Astrocyte (in vitro differentiated cells and primary cell): ENCODE measurements at regions not wholly inside any gene's neighbourhood (a gene's known extent, or its start where the extent isn't known, plus 50 kb on each side); places are given as distances from the start of the nearest gene placed in this dataset.

Source experiments
- DNase-seq: peaks from one replicate; pipeline ENCODE4 v3.0.0-alpha.2; 2010; ENCODE audit warnings: low read depth
- FAIRE-seq: peaks from 2 replicates; lab custom pipeline; 2011; peaks lifted over from hg19 to GRCh38; lab: Jason Lieb, UNC
- H2AFZ ChIP-seq: 2 replicates; pipeline ENCODE4 v1.6.0; 2012; ENCODE audit warnings: low read depth, low read length, inconsistent platforms
- H3K27ac ChIP-seq: 2 replicates; pipeline ENCODE4 v1.5.1; 2011; ENCODE audit warnings: low read depth, low read length, inconsistent platforms
- H3K27me3 ChIP-seq: 2 replicates; pipeline ENCODE4 v1.6.0; 2011; ENCODE audit warnings: low read length, inconsistent platforms; ENCODE audit not compliant: insufficient read depth
- H3K36me3 ChIP-seq: 2 replicates; pipeline ENCODE4 v1.5.1; 2011; ENCODE audit warnings: low read length, inconsistent platforms; ENCODE audit not compliant: insufficient read depth
- H3K4me1 ChIP-seq: 2 replicates; pipeline ENCODE4 v1.5.1; 2011; ENCODE audit warnings: low read length, inconsistent platforms; ENCODE audit not compliant: insufficient read depth
- H3K4me2 ChIP-seq: 2 replicates; pipeline ENCODE4 v1.6.0; 2012; ENCODE audit warnings: low read length, inconsistent platforms
- H3K4me3 ChIP-seq: 2 replicates; pipeline ENCODE4 v1.5.1; 2011; ENCODE audit warnings: low read depth, mild to moderate bottlenecking, low read length, inconsistent platforms; ENCODE audit not compliant: insufficient read depth
- H3K79me2 ChIP-seq: 2 replicates; pipeline ENCODE4 v1.6.0; 2012; ENCODE audit warnings: mild to moderate bottlenecking, low read length, inconsistent platforms; ENCODE audit not compliant: insufficient read depth
- H3K9ac ChIP-seq: 2 replicates; pipeline ENCODE4 v1.6.0; 2012; ENCODE audit warnings: mild to moderate bottlenecking, low read length, inconsistent platforms
- H3K9me3 ChIP-seq: 2 replicates; pipeline ENCODE4 v1.5.1; 2012; ENCODE audit warnings: low read depth, mild to moderate bottlenecking, low read length, inconsistent platforms; ENCODE audit not compliant: insufficient read depth
- H4K20me1 ChIP-seq: 2 replicates; pipeline ENCODE4 v1.6.0; 2012; ENCODE audit warnings: low read length, inconsistent platforms; ENCODE audit not compliant: insufficient read depth
- H3K27ac Mint-ChIP-seq: one replicate; pipeline ENCODE4 v1.8.0; 2021; ENCODE audit warnings: mild to moderate bottlenecking, mixed read lengths; ENCODE audit not compliant: unreplicated experiment
- H3K27me3 Mint-ChIP-seq: one replicate; pipeline ENCODE4 v1.8.0; 2021; ENCODE audit warnings: low read depth, mixed read lengths; ENCODE audit not compliant: unreplicated experiment
- H3K36me3 Mint-ChIP-seq: one replicate; pipeline ENCODE4 v1.8.0; 2021; ENCODE audit warnings: low read depth, mixed read lengths; ENCODE audit not compliant: unreplicated experiment
- H3K4me1 Mint-ChIP-seq: one replicate; pipeline ENCODE4 v1.8.0; 2021; ENCODE audit warnings: low read depth, mixed read lengths; ENCODE audit not compliant: unreplicated experiment
- H3K4me3 Mint-ChIP-seq: one replicate; pipeline ENCODE4 v1.8.0; 2021; ENCODE audit warnings: mild to moderate bottlenecking, moderate library complexity, mixed read lengths; ENCODE audit not compliant: unreplicated experiment
- H3K9me3 Mint-ChIP-seq: one replicate; pipeline ENCODE4 v1.8.0; 2021; ENCODE audit warnings: mild to moderate bottlenecking, mixed read lengths; ENCODE audit not compliant: unreplicated experiment
- CTCF ChIP-seq: IDR thresholded peaks from 2 replicates; pipeline ENCODE4 v1.5.1; 2011; ENCODE audit warnings: low read depth, mild to moderate bottlenecking, inconsistent platforms, low read length, moderate library complexity; ENCODE audit not compliant: insufficient read depth
- EZH2 ChIP-seq: IDR thresholded peaks from 2 replicates; pipeline ENCODE4 v1.6.1; 2012; ENCODE audit warnings: mild to moderate bottlenecking, low read length, inconsistent platforms; ENCODE audit not compliant: insufficient read depth

GRCh38 chr13:44035400-44035799 is 155.7 kb downstream of the LACC1 start:
- no peak for TF ChIP-seq EZH2
- TF ChIP-seq CTCF: no peak
- Mint-ChIP-seq H3K4me1 (no peaks in the 10 kb centered on the region), H3K27me3 (peaks cover 4% of the 10 kb centered on the region), H3K9me3 (peaks cover 5% of the 10 kb centered on the region), H3K4me3 (no peak overlapping the region), H3K27ac (no peak overlapping the region), H3K36me3 (no peaks in the 10 kb centered on the region)
- no peaks in the 10 kb centered on the region for H4K20me1 ChIP-seq
- no peak for DNase-seq
- no peak overlapping the region for H3K27ac ChIP-seq
- H3K9me3 ChIP-seq: no peaks in the 10 kb centered on the region
- no peak for FAIRE-seq
- H3K36me3 ChIP-seq: no peaks in the 10 kb centered on the region
- H3K27me3 ChIP-seq: no peaks in the 10 kb centered on the region
- no peak overlapping the region for H3K4me2 ChIP-seq
- H3K4me3 ChIP-seq: no peak overlapping the region
- H3K4me1 ChIP-seq: no peaks in the 10 kb centered on the region
- no peak overlapping the region for H3K9ac ChIP-seq
- no peak overlapping the region for H2AFZ ChIP-seq
- no peaks in the 10 kb centered on the region for H3K79me2 ChIP-seq

- no peak overlapping the region for H3K9ac ChIP-seq
- H2AFZ ChIP-seq: no peak overlapping the region
- peaks cover 16% of the 10 kb centered on the region for H3K4me1 Mint-ChIP-seq
- H3K4me3 ChIP-seq: no peak overlapping the region
- no peak for TF ChIP-seq EZH2
- no peak for TF ChIP-seq CTCF
- FAIRE-seq (peak; percentile 23), DNase-seq (peak; percentile 37)
- H3K27me3 ChIP-seq: no peaks in the 10 kb centered on the region
- no peak overlapping the region for H3K27ac ChIP-seq
- H3K36me3 ChIP-seq: no peaks in the 10 kb centered on the region
- H3K4me3 Mint-ChIP-seq: no peak overlapping the region
- H3K9me3 Mint-ChIP-seq: no peaks in the 10 kb centered on the region
- peak overlapping the region; percentile 68 for H3K27ac Mint-ChIP-seq
- no peaks in the 10 kb centered on the region for H4K20me1 ChIP-seq
- H3K79me2 ChIP-seq: no peaks in the 10 kb centered on the region
- H3K4me1 ChIP-seq: no peaks in the 10 kb centered on the region
- H3K4me2 ChIP-seq: no peak overlapping the region
- H3K27me3 Mint-ChIP-seq: no peaks in the 10 kb centered on the region
- H3K36me3 Mint-ChIP-seq: no peaks in the 10 kb centered on the region
- H3K9me3 ChIP-seq: no peaks in the 10 kb centered on the region
Observed at GRCh38 chr13:44040070-44040817, 160.5 kb downstream of the LACC1 start.

DNA sequence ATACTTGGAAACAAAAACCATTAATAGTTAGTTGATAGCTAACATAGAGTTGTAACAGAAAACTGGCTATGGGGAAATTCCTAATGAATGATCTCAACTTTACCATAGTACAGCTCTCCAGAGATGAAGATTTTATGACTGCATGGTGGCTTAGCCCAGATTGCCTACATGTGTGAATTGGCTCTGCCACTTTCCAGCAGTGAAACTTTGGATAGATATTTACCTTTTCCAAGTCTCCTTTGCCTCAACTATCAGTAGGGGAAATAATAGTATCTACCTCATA is 161.1 kb downstream of the LACC1 start:
- Histone ChIP-seq H3K27ac (no peak overlapping the region), H3K4me2 (no peak overlapping the region)
- H3K27ac Mint-ChIP-seq: peak overlapping the region; percentile 21

More for the DNA sequence above, 161.1 kb downstream of the LACC1 start:
- no peaks in the 10 kb centered on the region for H3K9me3 Mint-ChIP-seq
- no peaks in the 10 kb centered on the region for H4K20me1 ChIP-seq
- no peaks in the 10 kb centered on the region for H3K9me3 ChIP-seq
- H2AFZ ChIP-seq: no peak overlapping the region
- FAIRE-seq (no peak), DNase-seq (peak; percentile 48)
- H3K27me3 Mint-ChIP-seq: no peaks in the 10 kb centered on the region
- H3K4me1 Mint-ChIP-seq: peaks cover 17% of the 10 kb centered on the region
- no peak overlapping the region for H3K9ac ChIP-seq
- H3K4me3 Mint-ChIP-seq: no peak overlapping the region
- H3K27me3 ChIP-seq: no peaks in the 10 kb centered on the region
- H3K36me3 Mint-ChIP-seq: no peaks in the 10 kb centered on the region
- H3K4me1 ChIP-seq: no peaks in the 10 kb centered on the region
- H3K4me3 ChIP-seq: no peak overlapping the region
- H3K79me2 ChIP-seq: no peaks in the 10 kb centered on the region
- TF ChIP-seq CTCF (no peak), EZH2 (no peak)
- H3K36me3 ChIP-seq: no peaks in the 10 kb centered on the region
